ENCODE measurements at regions not wholly inside any gene's neighbourhood (a gene's known extent, or its start where the extent isn't known, plus 50 kb on each side); places are given as distances from the start of the nearest gene placed in this dataset.
A peak's percentile ranks its signal among the peaks of the same experiment; 100 is the strongest.

GRCh38 chr18:10371165-10371564 is 83.3 kb upstream of the APCDD1 start:
- Mint-ChIP-seq H3K36me3 (no peaks in the 10 kb centered on the region), H3K4me3 (no peak overlapping the region), H3K27ac (no peak overlapping the region), H3K27me3 (peaks cover 0 to 22% (median 2%) of the 10 kb centered on the region in 5 donors), H3K4me1 (peaks cover 0 to 2% (median 0%) of the 10 kb centered on the region in 7 donors), H3K9me3 (peaks cover 0 to 2% (median 0%) of the 10 kb centered on the region in 11 donors)
- ATAC-seq (no peak), DNase-seq (no peak)
- ChIA-PET CTCF (no interaction called here), POLR2A (no interaction called here)
- intact Hi-C loops (cut with micrococcal nuclease): no loop called here
- Histone ChIP-seq H3K4me1 (ENCODE audit: control insufficient read depth in 2 of 2, insufficient read depth in 2 of 2, low read length in 2 of 2) (no peaks in the 10 kb centered on the region), H3K27ac (ENCODE audit: low read depth, low read length) (no peak overlapping the region), H3K27me3 (ENCODE audit: control insufficient read depth in 2 of 2, insufficient read depth in 2 of 2, low read length in 2 of 2) (no peaks in the 10 kb centered on the region), H3K36me3 (ENCODE audit: control insufficient read depth in 2 of 3, insufficient read depth in 3 of 3, low read length in 3 of 3) (no peaks in the 10 kb centered on the region), H3K4me3 (ENCODE audit: low read length) (no peak overlapping the region), H3K9me3 (ENCODE audit: control insufficient read depth in 2 of 3, low read length in 3 of 3) (no peaks in the 10 kb centered on the region)

- Mint-ChIP-seq H3K9me3 (no peaks in the 10 kb centered on the region), H3K4me3 (no peak overlapping the region), H3K27me3 (peaks cover 0 to 15% (median 0%) of the 10 kb centered on the region in 5 donors), H3K36me3 (no peaks in the 10 kb centered on the region), H3K27ac (no peak overlapping the region), H3K4me1 (peaks cover 0 to 2% (median 0%) of the 10 kb centered on the region in 7 donors)
- intact Hi-C loops (cut with micrococcal nuclease): no loop called here
- POLR2A ChIA-PET: no interaction called here
- no peak for DNase-seq
- Histone ChIP-seq H3K27ac (ENCODE audit: low read depth, low read length) (no peak overlapping the region), H3K4me3 (ENCODE audit: low read length) (no peak overlapping the region), H3K9me3 (ENCODE audit: control insufficient read depth in 2 of 3, low read length in 3 of 3) (no peaks in the 10 kb centered on the region), H3K4me1 (ENCODE audit: control insufficient read depth in 2 of 2, insufficient read depth in 2 of 2, low read length in 2 of 2) (no peaks in the 10 kb centered on the region), H3K36me3 (ENCODE audit: control insufficient read depth in 2 of 3, insufficient read depth in 3 of 3, low read length in 3 of 3) (no peaks in the 10 kb centered on the region), H3K27me3 (ENCODE audit: control insufficient read depth in 2 of 2, insufficient read depth in 2 of 2, low read length in 2 of 2) (no peaks in the 10 kb centered on the region)
- ATAC-seq: no peak
- CTCF ChIA-PET: no interaction called here
These were observed 80.2 kb upstream of the APCDD1 start for GRCh38 chr18:10374195-10374594.

GRCh38 chr18:10374636-10375293 is 79.7 kb upstream of the APCDD1 start:
- H3K27me3 Mint-ChIP-seq: peaks cover 0 to 15% (median 0%) of the 10 kb centered on the region in 5 donors
- H3K27ac ChIP-seq (ENCODE audit: low read depth, low read length): no peak overlapping the region
- H3K4me1 ChIP-seq (ENCODE audit: control insufficient read depth in 2 of 2, insufficient read depth in 2 of 2, low read length in 2 of 2): no peaks in the 10 kb centered on the region
- ATAC-seq (no peak), DNase-seq (no peak)
- no peaks in the 10 kb centered on the region for H3K27me3 ChIP-seq (ENCODE audit: control insufficient read depth in 2 of 2, insufficient read depth in 2 of 2, low read length in 2 of 2)
- intact Hi-C loops (cut with micrococcal nuclease): no loop called here
- H3K4me3 ChIP-seq (ENCODE audit: low read length): no peak overlapping the region
- POLR2A ChIA-PET: no interaction called here
- no peaks in the 10 kb centered on the region for H3K9me3 ChIP-seq (ENCODE audit: control insufficient read depth in 2 of 3, low read length in 3 of 3)
- H3K27ac Mint-ChIP-seq: no peak overlapping the region
- no peaks in the 10 kb centered on the region for H3K36me3 ChIP-seq (ENCODE audit: control insufficient read depth in 2 of 3, insufficient read depth in 3 of 3, low read length in 3 of 3)
- H3K4me1 Mint-ChIP-seq: peaks cover 0 to 2% (median 0%) of the 10 kb centered on the region in 7 donors
- CTCF ChIA-PET: no interaction called here
- no peak overlapping the region for H3K4me3 Mint-ChIP-seq
- no peaks in the 10 kb centered on the region for H3K9me3 Mint-ChIP-seq
- H3K36me3 Mint-ChIP-seq: no peaks in the 10 kb centered on the region

GRCh38 chr18:10376731-10377130 is 77.7 kb upstream of the APCDD1 start:
- POLR2A ChIA-PET: no interaction called here
- H3K36me3 Mint-ChIP-seq: no peaks in the 10 kb centered on the region
- H3K27me3 Mint-ChIP-seq: peaks cover 0 to 15% (median 0%) of the 10 kb centered on the region in 5 donors
- Histone ChIP-seq H3K4me1 (ENCODE audit: control insufficient read depth in 2 of 2, insufficient read depth in 2 of 2, low read length in 2 of 2) (no peaks in the 10 kb centered on the region), H3K4me3 (ENCODE audit: low read length) (no peak overlapping the region), H3K27me3 (ENCODE audit: control insufficient read depth in 2 of 2, insufficient read depth in 2 of 2, low read length in 2 of 2) (no peaks in the 10 kb centered on the region), H3K27ac (ENCODE audit: low read depth, low read length) (no peak overlapping the region), H3K9me3 (ENCODE audit: control insufficient read depth in 2 of 3, low read length in 3 of 3) (no peaks in the 10 kb centered on the region), H3K36me3 (ENCODE audit: control insufficient read depth in 2 of 3, insufficient read depth in 3 of 3, low read length in 3 of 3) (no peaks in the 10 kb centered on the region)
- CTCF ChIA-PET: no interaction called here
- H3K4me3 Mint-ChIP-seq: no peak overlapping the region
- no peak overlapping the region for H3K27ac Mint-ChIP-seq
- H3K4me1 Mint-ChIP-seq: no peaks in the 10 kb centered on the region
- H3K9me3 Mint-ChIP-seq: no peaks in the 10 kb centered on the region
- ATAC-seq: no peak
- no peak for DNase-seq
- intact Hi-C loops (cut with micrococcal nuclease): no loop called here

GRCh38 chr18:10377956-10378355 is 76.5 kb upstream of the APCDD1 start:
- Histone ChIP-seq H3K27me3 (ENCODE audit: control insufficient read depth in 2 of 2, insufficient read depth in 2 of 2, low read length in 2 of 2) (no peaks in the 10 kb centered on the region), H3K27ac (ENCODE audit: low read depth, low read length) (no peak overlapping the region), H3K4me1 (ENCODE audit: control insufficient read depth in 2 of 2, insufficient read depth in 2 of 2, low read length in 2 of 2) (no peaks in the 10 kb centered on the region), H3K9me3 (ENCODE audit: control insufficient read depth in 2 of 3, low read length in 3 of 3) (no peaks in the 10 kb centered on the region), H3K36me3 (ENCODE audit: control insufficient read depth in 2 of 3, insufficient read depth in 3 of 3, low read length in 3 of 3) (no peaks in the 10 kb centered on the region), H3K4me3 (ENCODE audit: low read length) (no peak overlapping the region)
- Mint-ChIP-seq H3K4me3 (no peak overlapping the region), H3K27me3 (peaks cover 0 to 15% (median 0%) of the 10 kb centered on the region in 5 donors), H3K4me1 (no peaks in the 10 kb centered on the region), H3K9me3 (peaks cover 0 to under 1% (median 0%) of the 10 kb centered on the region in 11 donors), H3K27ac (no peak overlapping the region), H3K36me3 (no peaks in the 10 kb centered on the region)
- DNase-seq (no peak), ATAC-seq (no peak)
- intact Hi-C loops (cut with micrococcal nuclease): no loop called here
- ChIA-PET CTCF (no interaction called here), POLR2A (no interaction called here)

- Histone ChIP-seq H3K4me1 (ENCODE audit: control insufficient read depth in 2 of 2, insufficient read depth in 2 of 2, low read length in 2 of 2) (no peaks in the 10 kb centered on the region), H3K27me3 (ENCODE audit: control insufficient read depth in 2 of 2, insufficient read depth in 2 of 2, low read length in 2 of 2) (no peaks in the 10 kb centered on the region), H3K27ac (ENCODE audit: low read depth, low read length) (no peak overlapping the region), H3K4me3 (ENCODE audit: low read length) (no peak overlapping the region), H3K36me3 (ENCODE audit: control insufficient read depth in 2 of 3, insufficient read depth in 3 of 3, low read length in 3 of 3) (no peaks in the 10 kb centered on the region), H3K9me3 (ENCODE audit: control insufficient read depth in 2 of 3, low read length in 3 of 3) (no peaks in the 10 kb centered on the region)
- DNase-seq (no peak), ATAC-seq (peak; percentile 41)
- H3K36me3 Mint-ChIP-seq: no peaks in the 10 kb centered on the region
- H3K9me3 Mint-ChIP-seq: peaks cover 0 to 8% (median 0%) of the 10 kb centered on the region in 11 donors
- ChIA-PET CTCF (no interaction called here), POLR2A (no interaction called here)
- no peaks in the 10 kb centered on the region for H3K4me1 Mint-ChIP-seq
- no peak overlapping the region for H3K27ac Mint-ChIP-seq
- intact Hi-C loops (cut with micrococcal nuclease): no loop called here
- H3K27me3 Mint-ChIP-seq: peaks cover 0 to 15% (median 0%) of the 10 kb centered on the region in 5 donors
- H3K4me3 Mint-ChIP-seq: no peak overlapping the region
These were observed 75.6 kb upstream of the APCDD1 start for GRCh38 chr18:10378688-10379420.

- ChIA-PET POLR2A (no interaction called here), CTCF (no interaction called here)
- Histone ChIP-seq H3K4me1 (ENCODE audit: control insufficient read depth in 2 of 2, insufficient read depth in 2 of 2, low read length in 2 of 2) (no peaks in the 10 kb centered on the region), H3K27ac (ENCODE audit: low read depth, low read length) (no peak overlapping the region), H3K9me3 (ENCODE audit: control insufficient read depth in 2 of 3, low read length in 3 of 3) (no peaks in the 10 kb centered on the region), H3K27me3 (ENCODE audit: control insufficient read depth in 2 of 2, insufficient read depth in 2 of 2, low read length in 2 of 2) (no peaks in the 10 kb centered on the region), H3K36me3 (ENCODE audit: control insufficient read depth in 2 of 3, insufficient read depth in 3 of 3, low read length in 3 of 3) (no peaks in the 10 kb centered on the region), H3K4me3 (ENCODE audit: low read length) (no peak overlapping the region)
- Mint-ChIP-seq H3K4me3 (no peak overlapping the region), H3K27ac (no peak overlapping the region), H3K27me3 (peaks cover 0 to 15% (median 5%) of the 10 kb centered on the region in 5 donors), H3K36me3 (no peaks in the 10 kb centered on the region), H3K4me1 (no peaks in the 10 kb centered on the region), H3K9me3 (peaks cover 0 to 8% (median 0%) of the 10 kb centered on the region in 11 donors)
- ATAC-seq: peak; percentile 64
- no peak for DNase-seq
- intact Hi-C loops (cut with micrococcal nuclease): no loop called here
These were observed 74.9 kb upstream of the APCDD1 start for GRCh38 chr18:10379522-10379921.

Data from naive thymus-derived CD4-positive, alpha-beta T cell (primary cell).